NCI-H748 treated with DMSO at 0.1 percent for 48 hours (cell line): ENCODE measurements at regions not wholly inside any gene's neighbourhood (a gene's known extent, or its start where the extent isn't known, plus 50 kb on each side); places are given as distances from the start of the nearest gene placed in this dataset.
"Not testable (repeated sequence)": the region's sequence is repeated elsewhere in the genome, so short reads cannot be mapped to it uniquely, and the experiment has no call there.

Experiments used
- DNase-seq: peaks from one replicate; lab custom pipeline; 2025; lab: John Stamatoyannopoulos, UW

GRCh38 chr13:97875911-97876310 lies 77.6 kb upstream of the IPO5 start:
- DNase-seq, result peak; percentile 11

GRCh38 chr13:97878431-97879375 lies 74.8 kb upstream of the IPO5 start:
- DNase-seq, result no peak

GRCh38 chr13:97879646-97880310 lies 73.7 kb upstream of the IPO5 start:
- no peak for DNase-seq

GRCh38 chr13:97880311-97880675 lies 73.2 kb upstream of the IPO5 start:
- no peak for DNase-seq

GRCh38 chr13:97881556-97881955 lies 71.9 kb upstream of the IPO5 start:
- no peak for DNase-seq

- DNase-seq, result no peak
These were observed 70.1 kb upstream of the IPO5 start for GRCh38 chr13:97883396-97883795.

GRCh38 chr13:97884707-97885468 lies 68.6 kb upstream of the IPO5 start:
- no peak for DNase-seq

- no peak for DNase-seq
These were observed 67.8 kb upstream of the IPO5 start for GRCh38 chr13:97885641-97886040.

GRCh38 chr13:97889803-97890202 lies 63.7 kb upstream of the IPO5 start:
- DNase-seq, result no peak

GRCh38 chr13:97890573-97890972 lies 62.9 kb upstream of the IPO5 start:
- no peak for DNase-seq

- DNase-seq, result not testable (repeated sequence)
These were observed 61.5 kb upstream of the IPO5 start for GRCh38 chr13:97891964-97892363.

GRCh38 chr13:97892717-97893116 lies 60.8 kb upstream of the IPO5 start:
- no peak for DNase-seq

GRCh38 chr13:97895383-97895782 lies 58.1 kb upstream of the IPO5 start:
- DNase-seq, result no peak

- no peak for DNase-seq
These were observed 57.0 kb upstream of the IPO5 start for GRCh38 chr13:97896446-97896845.

- no peak for DNase-seq
These were observed 51.8 kb upstream of the IPO5 start for GRCh38 chr13:97901716-97902115.
